Gastroesophageal sphincter (tissue), 4 donors: ENCODE measurements at regions not wholly inside any gene's neighbourhood (a gene's known extent, or its start where the extent isn't known, plus 50 kb on each side); places are given as distances from the start of the nearest gene placed in this dataset.

Experiments used
- ATAC-seq: fragments of 150-250 bp; one replicate; pipeline ENCODE4 v1.9.1; 2016; ENCODE audit warnings: mild to moderate bottlenecking, moderate library complexity
- H3K27ac ChIP-seq, 4 donors: fragments of 200-600 bp; sonication (generic) in 3 of 4; 1 replicate in 3 of 4; 2 replicates in 1 of 4; pipeline ENCODE4 v1.5.1; 2016 to 2019
- H3K27me3 ChIP-seq: fragments of 200-600 bp; sonication (generic); one replicate; pipeline ENCODE4 v1.5.1; 2019
- H3K36me3 ChIP-seq, 2 donors: fragments of 200-600 bp; sonication (generic); one replicate each; pipeline ENCODE4 v1.5.1; 2019; ENCODE audit warnings: control low read depth in 1 of 2
- H3K4me1 ChIP-seq, 3 donors: fragments of 200-600 bp; sonication (generic); 1 replicate in 2 of 3; 2 replicates in 1 of 3; pipeline ENCODE4 v1.5.1; 2016 to 2019; ENCODE audit warnings: control low read depth in 2 of 3
- H3K4me3 ChIP-seq, 2 donors: fragments of 200-600 bp; sonication (generic); one replicate each; pipeline ENCODE4 v1.5.1; 2019; ENCODE audit warnings: mild to moderate bottlenecking in 1 of 2, moderate library complexity in 1 of 2
- H3K9me3 ChIP-seq, 3 donors: fragments of 200-600 bp; sonication (generic); one replicate each; pipeline ENCODE4 v1.5.1; 2017 to 2019; ENCODE audit warnings: control low read depth in 2 of 3
- CTCF ChIP-seq, 4 experiments: fragments of 200-600 bp in 2 of 4; fragments of 450-650 bp in 2 of 4; sonication (generic) in 1 of 4; IDR thresholded peaks; one replicate each; pipeline ENCODE4 v1.5.1; 2017 to 2019; ENCODE audit warnings: antibody characterized with exemption in 4 of 4, mild to moderate bottlenecking in 2 of 4, moderate library complexity in 2 of 4
- EP300 ChIP-seq: sonication (generic); formaldehyde crosslinking; IDR thresholded peaks from one replicate; pipeline ENCODE4 v1.6.1; 2017; ENCODE audit warnings: antibody characterized with exemption, mild to moderate bottlenecking
- POLR2A ChIP-seq, 2 donors: fragments of 450-650 bp; IDR thresholded peaks; one replicate each; pipeline ENCODE4 v1.6.1; 2017; ENCODE audit warnings: antibody characterized with exemption in 2 of 2, mild to moderate bottlenecking in 2 of 2, moderate library complexity in 1 of 2
- POLR2AphosphoS5 ChIP-seq: sonication (generic); formaldehyde crosslinking; IDR thresholded peaks from one replicate; pipeline ENCODE4 v1.6.1; 2017; ENCODE audit warnings: antibody characterized with exemption
- WGBS, 2 donors: methylation state at CpG; one replicate each; pipeline ENCODE4 v1.1.5; 2018; ENCODE audit warnings: low coverage in 1 of 2; 5-methylcytosine and 5-hydroxymethylcytosine counted together

DNA sequence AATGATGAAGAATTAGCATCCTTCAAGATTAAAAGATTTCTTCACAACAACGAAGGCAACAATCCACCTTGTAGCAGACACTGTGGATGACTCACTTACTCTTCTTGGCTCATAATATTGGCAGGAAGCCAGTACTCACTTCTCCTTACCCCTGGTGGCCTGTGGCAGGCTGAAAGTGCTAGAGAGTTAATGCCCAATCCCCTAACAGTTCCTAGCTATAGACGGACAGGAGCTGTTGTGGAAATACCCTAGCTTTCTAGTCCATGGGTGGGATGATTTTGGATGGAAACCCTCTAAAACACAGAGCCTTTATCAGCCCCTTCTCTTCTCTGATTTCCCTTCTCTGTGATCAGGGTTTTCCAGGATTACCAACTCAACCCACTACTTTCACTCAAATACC is 128.6 kb upstream of the NYAP2 start:
- H3K4me3 ChIP-seq = no peak overlapping the region
- TF ChIP-seq CTCF (IDR thresholded peaks at IDR 0.05) (no peak), EP300 (no peak), POLR2AphosphoS5 (no peak), POLR2A (IDR thresholded peaks at IDR 0.05) (no peak)
- no peaks in the 10 kb centered on the region for H3K36me3 ChIP-seq
- WGBS, 2 donors = 10 to 23% methylated on average over 2 of the region's 2 CpGs
- no peak for ATAC-seq
- H3K27me3 ChIP-seq = no peaks in the 10 kb centered on the region
- no peaks in the 10 kb centered on the region for H3K4me1 ChIP-seq
- H3K9me3 ChIP-seq = peaks cover 0 to 4% (median 0%) of the 10 kb centered on the region in 3 donors
- no peak overlapping the region for H3K27ac ChIP-seq

GRCh38 chr2:225270053-225270452 is 129.5 kb upstream of the NYAP2 start:
- H3K4me3 ChIP-seq = no peak overlapping the region
- no peaks in the 10 kb centered on the region for H3K4me1 ChIP-seq
- H3K9me3 ChIP-seq = no peaks in the 10 kb centered on the region
- H3K36me3 ChIP-seq = no peaks in the 10 kb centered on the region
- no peaks in the 10 kb centered on the region for H3K27me3 ChIP-seq
- TF ChIP-seq POLR2A (IDR thresholded peaks at IDR 0.05) = no peak
- TF ChIP-seq CTCF (IDR thresholded peaks at IDR 0.05) = no peak
- no peak for TF ChIP-seq EP300
- TF ChIP-seq POLR2AphosphoS5 = no peak
- no peak overlapping the region for H3K27ac ChIP-seq
- ATAC-seq = no peak

DNA sequence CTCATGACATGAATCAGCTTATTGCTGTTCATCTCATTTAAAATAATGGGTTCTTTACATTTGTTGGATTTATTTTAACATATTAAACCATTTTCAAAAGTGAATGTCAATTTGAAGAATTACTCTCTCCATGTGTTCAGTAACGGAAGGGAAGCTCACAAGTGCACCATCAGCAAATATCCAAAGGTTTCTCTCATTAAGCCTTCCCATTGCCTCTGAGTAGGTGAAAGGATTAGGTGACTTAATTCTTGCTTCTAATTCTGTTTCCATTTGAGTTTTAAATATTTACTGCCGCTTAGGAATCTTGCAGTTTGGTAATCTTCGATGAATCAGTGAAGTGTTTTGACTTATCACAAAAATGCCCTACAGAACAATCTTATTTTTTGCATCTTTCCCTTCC is 145.1 kb upstream of the NYAP2 start:
- Histone ChIP-seq H3K9me3 (no peaks in the 10 kb centered on the region), H3K36me3 (no peaks in the 10 kb centered on the region), H3K4me1 (no peaks in the 10 kb centered on the region), H3K27ac (no peak overlapping the region), H3K27me3 (no peaks in the 10 kb centered on the region), H3K4me3 (no peak overlapping the region)
- ATAC-seq = no peak
- TF ChIP-seq POLR2AphosphoS5 (no peak), CTCF (IDR thresholded peaks at IDR 0.05) (no peak), EP300 (no peak), POLR2A (IDR thresholded peaks at IDR 0.05) (no peak)
- 42 to 51% methylated on average over 2 to 3 of the region's 3 CpGs for WGBS, 2 donors

- no peaks in the 10 kb centered on the region for H3K27me3 ChIP-seq
- H3K4me3 ChIP-seq = no peak overlapping the region
- no peak for ATAC-seq
- H3K27ac ChIP-seq = no peak overlapping the region
- H3K4me1 ChIP-seq = no peaks in the 10 kb centered on the region
- 24 to 42% methylated on average over 3 to 4 of the region's 4 CpGs for WGBS, 2 donors
- no peaks in the 10 kb centered on the region for H3K36me3 ChIP-seq
- H3K9me3 ChIP-seq = no peaks in the 10 kb centered on the region
- TF ChIP-seq POLR2A (IDR thresholded peaks at IDR 0.05) = no peak
- TF ChIP-seq CTCF (IDR thresholded peaks at IDR 0.05) = no peak
- no peak for TF ChIP-seq POLR2AphosphoS5
- no peak for TF ChIP-seq EP300
Measured at GRCh38 chr2:225244933-225245332, 154.6 kb upstream of the NYAP2 start.

GRCh38 chr2:225236769-225237323 is 162.7 kb upstream of the NYAP2 start:
- ATAC-seq = no peak
- Histone ChIP-seq H3K4me3 (no peak overlapping the region), H3K27ac (no peak overlapping the region), H3K36me3 (no peaks in the 10 kb centered on the region), H3K27me3 (no peaks in the 10 kb centered on the region), H3K4me1 (no peaks in the 10 kb centered on the region), H3K9me3 (no peaks in the 10 kb centered on the region)
- no peak for TF ChIP-seq EP300
- no peak for TF ChIP-seq POLR2A (IDR thresholded peaks at IDR 0.05)
- no peak for TF ChIP-seq CTCF (IDR thresholded peaks at IDR 0.05)
- no peak for TF ChIP-seq POLR2AphosphoS5
- 63 to 68% methylated on average over 4 of the region's 4 CpGs for WGBS, 2 donors
